Naive thymus-derived CD4-positive, alpha-beta T cell (primary cell): ENCODE measurements at regions not wholly inside any gene's neighbourhood (a gene's known extent, or its start where the extent isn't known, plus 50 kb on each side); places are given as distances from the start of the nearest gene placed in this dataset.
A peak's percentile ranks its signal among the peaks of the same experiment; 100 is the strongest.
"Not testable (repeated sequence)": the region's sequence is repeated elsewhere in the genome, so short reads cannot be mapped to it uniquely, and the experiment has no call there.

ENCODE experiments used
- ATAC-seq: fragments of 150-1000 bp; cut with Tn5 transposase; 2 replicates; pipeline ENCODE4 v1.10.0; 2021; ENCODE audit warnings: mild to moderate bottlenecking, moderate library complexity
- CTCF ChIA-PET: fragments of 350-600 bp; sonication (Branson Sonifier 250); formaldehyde crosslinking; loops from one replicate; lab custom pipeline; 2021; ENCODE audit warnings: antibody characterized with exemption; lab: Charles Lee
- POLR2A ChIA-PET: fragments of 350-600 bp; sonication (Branson Sonifier 250); formaldehyde crosslinking; loops from one replicate; lab custom pipeline; 2021; ENCODE audit warnings: antibody characterized with exemption, inconsistent platforms; lab: Charles Lee
- DNase-seq, 9 donors: peaks; one replicate each; pipeline versions ENCODE4 v3.0.0 to v3.0.0-alpha.2; 2020 to 2022; ENCODE audit warnings: mixed read lengths in 1 of 9
- H3K27ac ChIP-seq: one replicate; pipeline ENCODE4 v1.7.0; 2013; ENCODE audit warnings: mild to moderate bottlenecking, low read depth, low read length, moderate library complexity
- H3K27me3 ChIP-seq, 2 donors: one replicate each; pipeline ENCODE4 v1.7.0; 2013; ENCODE audit warnings: low read length in 2 of 2, mild to moderate bottlenecking in 2 of 2, moderate library complexity in 2 of 2; ENCODE audit not compliant: control insufficient read depth in 2 of 2, insufficient read depth in 2 of 2
- H3K36me3 ChIP-seq, 3 experiments: 1 replicate in 2 of 3; 2 replicates in 1 of 3; pipeline ENCODE4 v1.7.0; 2013; ENCODE audit warnings: low read length in 3 of 3, mild to moderate bottlenecking in 3 of 3, moderate library complexity in 1 of 3; ENCODE audit not compliant: insufficient read depth in 3 of 3, control insufficient read depth in 2 of 3
- H3K4me1 ChIP-seq, 2 donors: one replicate each; pipeline ENCODE4 v1.7.0; 2013; ENCODE audit warnings: low read length in 2 of 2, mild to moderate bottlenecking in 2 of 2, moderate library complexity in 1 of 2; ENCODE audit not compliant: control insufficient read depth in 2 of 2, insufficient read depth in 2 of 2
- H3K4me3 ChIP-seq: 2 replicates; pipeline ENCODE4 v1.7.0; 2013; ENCODE audit warnings: mild to moderate bottlenecking, low read length
- H3K9me3 ChIP-seq, 3 experiments: 1 replicate in 2 of 3; 2 replicates in 1 of 3; pipeline ENCODE4 v1.7.0; 2013; ENCODE audit warnings: low read length in 3 of 3; ENCODE audit not compliant: control insufficient read depth in 2 of 3
- H3K27ac Mint-ChIP-seq, 9 donors: one replicate each; pipeline ENCODE4 v1.8.0; 2020 to 2022; ENCODE audit warnings: mixed read lengths in 9 of 9, mild to moderate bottlenecking in 8 of 9, moderate library complexity in 5 of 9, inconsistent platforms in 2 of 9
- H3K27me3 Mint-ChIP-seq, 5 donors: one replicate each; pipeline ENCODE4 v1.8.0; 2021 to 2022; ENCODE audit warnings: mixed read lengths in 5 of 5, mild to moderate bottlenecking in 1 of 5
- H3K36me3 Mint-ChIP-seq, 5 donors: one replicate each; pipeline ENCODE4 v1.8.0; 2020 to 2022; ENCODE audit warnings: mixed read lengths in 5 of 5, mild to moderate bottlenecking in 3 of 5, inconsistent platforms in 1 of 5
- H3K4me1 Mint-ChIP-seq, 7 donors: one replicate each; pipeline ENCODE4 v1.8.0; 2020 to 2022; ENCODE audit warnings: mixed read lengths in 7 of 7, mild to moderate bottlenecking in 3 of 7, inconsistent platforms in 1 of 7
- H3K4me3 Mint-ChIP-seq, 10 donors: one replicate each; pipeline ENCODE4 v1.8.0; 2020 to 2022; ENCODE audit warnings: mild to moderate bottlenecking in 10 of 10, mixed read lengths in 10 of 10, moderate library complexity in 6 of 10, inconsistent platforms in 2 of 10
- H3K9me3 Mint-ChIP-seq, 11 donors: one replicate each; pipeline ENCODE4 v1.8.0; 2020 to 2022; ENCODE audit warnings: mixed read lengths in 11 of 11, mild to moderate bottlenecking in 4 of 11, inconsistent platforms in 1 of 11, moderate library complexity in 1 of 11
- intact Hi-C, 2 donors: fragments of 100-400 bp; cut with micrococcal nuclease; formaldehyde crosslinking; loops; one replicate each; pipeline ENCODE4 v1.15.1; 2023

DNA sequence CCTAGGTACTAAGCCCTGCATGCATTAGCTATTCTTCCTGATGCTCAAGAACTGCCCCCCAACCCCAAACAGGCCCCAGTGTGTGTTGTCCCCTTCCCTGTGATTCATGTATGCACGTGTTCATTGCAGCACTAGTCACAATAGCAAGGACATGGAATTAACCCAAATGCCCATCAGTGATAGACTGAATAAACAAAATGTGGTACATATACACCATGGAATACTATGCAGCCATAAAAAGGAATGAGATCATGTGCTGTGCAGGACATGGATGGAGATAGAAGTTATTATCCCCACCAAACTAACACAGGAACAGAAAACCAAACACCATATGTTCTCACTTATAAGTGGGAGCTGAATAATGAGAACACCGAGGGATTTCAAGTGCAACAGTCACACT lies 214.2 kb upstream of the SLC7A11 start:
- POLR2A ChIA-PET, H3K4me1 Mint-ChIP-seq, H3K27ac Mint-ChIP-seq, intact Hi-C loops, H3K27ac ChIP-seq, H3K36me3 Mint-ChIP-seq, H3K9me3 ChIP-seq, H3K27me3 ChIP-seq, H3K36me3 ChIP-seq, H3K4me3 Mint-ChIP-seq, H3K4me1 ChIP-seq, DNase-seq, CTCF ChIA-PET, H3K27me3 Mint-ChIP-seq, H3K4me3 ChIP-seq, ATAC-seq: not testable (repeated sequence)
- peaks cover 0 to 13% (median 5%) of the 10 kb centered on the region in 11 donors for H3K9me3 Mint-ChIP-seq

- no peaks in the 10 kb centered on the region for H3K4me1 Mint-ChIP-seq
- ChIA-PET POLR2A (no interaction called here), CTCF (no interaction called here)
- Histone ChIP-seq H3K4me1 (no peaks in the 10 kb centered on the region), H3K4me3 (no peak overlapping the region), H3K9me3 (no peaks in the 10 kb centered on the region), H3K27ac (no peak overlapping the region), H3K36me3 (no peaks in the 10 kb centered on the region), H3K27me3 (no peaks in the 10 kb centered on the region)
- no peak for ATAC-seq
- no peak overlapping the region for H3K27ac Mint-ChIP-seq
- intact Hi-C loops, result no loop called here
- H3K9me3 Mint-ChIP-seq, result peaks cover 0 to 13% (median 3%) of the 10 kb centered on the region in 11 donors
- no peak for DNase-seq
- no peaks in the 10 kb centered on the region for H3K36me3 Mint-ChIP-seq
- H3K27me3 Mint-ChIP-seq, result peaks cover 0 to 4% (median 0%) of the 10 kb centered on the region in 5 donors
- H3K4me3 Mint-ChIP-seq, result no peak overlapping the region
Observed at GRCh38 chr4:138455097-138455496, 212.9 kb upstream of the SLC7A11 start.

DNA sequence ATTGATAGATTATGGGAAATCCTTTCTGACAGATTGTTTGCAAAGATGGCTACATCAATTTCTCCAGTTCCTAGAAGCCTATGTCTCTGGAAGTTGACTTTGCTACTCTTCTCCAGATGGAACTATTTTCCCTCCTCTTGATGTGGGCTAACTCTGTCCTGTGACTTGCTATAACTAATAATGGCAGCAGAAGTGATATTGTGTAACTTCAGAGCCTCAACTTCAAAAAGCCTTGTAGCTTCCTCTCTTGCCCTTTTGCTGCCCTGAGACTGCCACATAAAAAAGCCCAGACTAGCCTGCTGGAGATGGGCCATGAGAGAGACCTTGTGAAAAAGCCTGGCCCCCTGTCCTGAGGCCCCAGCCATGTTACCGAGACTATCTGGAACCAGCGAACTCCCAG lies 210.7 kb upstream of the SLC7A11 start:
- no peak overlapping the region for H3K27ac Mint-ChIP-seq
- no peaks in the 10 kb centered on the region for H3K36me3 ChIP-seq
- H3K4me1 ChIP-seq, result no peaks in the 10 kb centered on the region
- H3K4me3 Mint-ChIP-seq, result no peak overlapping the region
- no peaks in the 10 kb centered on the region for H3K4me1 Mint-ChIP-seq
- DNase-seq (no peak), ATAC-seq (peak; percentile 26)
- peaks cover 0 to 12% (median 4%) of the 10 kb centered on the region in 11 donors for H3K9me3 Mint-ChIP-seq
- H3K9me3 ChIP-seq, result no peaks in the 10 kb centered on the region
- POLR2A ChIA-PET, result no interaction called here
- CTCF ChIA-PET, result no interaction called here
- intact Hi-C loops, result no loop called here
- no peaks in the 10 kb centered on the region for H3K36me3 Mint-ChIP-seq
- H3K4me3 ChIP-seq, result no peak overlapping the region
- no peaks in the 10 kb centered on the region for H3K27me3 ChIP-seq
- H3K27me3 Mint-ChIP-seq, result peaks cover 0 to 4% (median 0%) of the 10 kb centered on the region in 5 donors
- H3K27ac ChIP-seq, result no peak overlapping the region

- Histone ChIP-seq H3K9me3 (no peaks in the 10 kb centered on the region), H3K36me3 (no peaks in the 10 kb centered on the region), H3K4me1 (no peaks in the 10 kb centered on the region), H3K27me3 (no peaks in the 10 kb centered on the region), H3K4me3 (no peak overlapping the region), H3K27ac (no peak overlapping the region)
- intact Hi-C loops, result no loop called here
- H3K27me3 Mint-ChIP-seq, result peaks cover 0 to 4% (median 0%) of the 10 kb centered on the region in 5 donors
- no peaks in the 10 kb centered on the region for H3K4me1 Mint-ChIP-seq
- ChIA-PET POLR2A (no interaction called here), CTCF (no interaction called here)
- DNase-seq (no peak), ATAC-seq (no peak)
- H3K4me3 Mint-ChIP-seq, result no peak overlapping the region
- H3K27ac Mint-ChIP-seq, result no peak overlapping the region
- peaks cover 0 to 12% (median 3%) of the 10 kb centered on the region in 11 donors for H3K9me3 Mint-ChIP-seq
- H3K36me3 Mint-ChIP-seq, result no peaks in the 10 kb centered on the region
Observed at GRCh38 chr4:138451276-138451663, 209.1 kb upstream of the SLC7A11 start.

GRCh38 chr4:138450546-138451275 lies 208.6 kb upstream of the SLC7A11 start:
- ATAC-seq (no peak), DNase-seq (no peak)
- POLR2A ChIA-PET, result no interaction called here
- H3K9me3 Mint-ChIP-seq, result peaks cover 0 to 9% (median 2%) of the 10 kb centered on the region in 11 donors
- CTCF ChIA-PET, result no interaction called here
- H3K27ac Mint-ChIP-seq, result no peak overlapping the region
- H3K36me3 Mint-ChIP-seq, result no peaks in the 10 kb centered on the region
- Histone ChIP-seq H3K4me3 (no peak overlapping the region), H3K27ac (no peak overlapping the region), H3K9me3 (no peaks in the 10 kb centered on the region), H3K27me3 (no peaks in the 10 kb centered on the region), H3K36me3 (no peaks in the 10 kb centered on the region), H3K4me1 (no peaks in the 10 kb centered on the region)
- no peak overlapping the region for H3K4me3 Mint-ChIP-seq
- H3K27me3 Mint-ChIP-seq, result peaks cover 0 to 3% (median 0%) of the 10 kb centered on the region in 5 donors
- intact Hi-C loops, result no loop called here
- no peaks in the 10 kb centered on the region for H3K4me1 Mint-ChIP-seq

DNA sequence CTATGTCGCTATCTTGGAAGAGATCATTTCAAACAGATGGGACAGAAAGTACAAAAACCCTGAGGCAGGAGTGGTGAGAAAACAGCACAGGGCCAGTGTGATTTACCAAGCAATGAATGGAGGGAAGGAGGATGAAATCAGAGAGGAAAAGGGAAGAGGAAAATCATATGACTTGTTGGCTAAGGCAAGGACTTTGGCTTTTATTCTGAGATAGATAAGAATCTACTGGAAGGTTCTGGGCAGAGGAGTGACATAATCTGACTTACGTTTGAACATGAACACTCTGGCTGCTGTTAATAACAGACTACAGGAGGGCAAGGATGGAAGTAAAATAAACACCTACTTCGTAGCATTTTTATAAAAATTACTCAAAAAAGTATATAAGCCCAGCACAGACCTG lies 207.8 kb upstream of the SLC7A11 start:
- Histone ChIP-seq H3K36me3 (no peaks in the 10 kb centered on the region), H3K27ac (no peak overlapping the region), H3K9me3 (no peaks in the 10 kb centered on the region), H3K4me3 (no peak overlapping the region), H3K4me1 (no peaks in the 10 kb centered on the region), H3K27me3 (no peaks in the 10 kb centered on the region)
- Mint-ChIP-seq H3K4me1 (no peaks in the 10 kb centered on the region), H3K4me3 (no peak overlapping the region), H3K27ac (no peak overlapping the region), H3K27me3 (no peaks in the 10 kb centered on the region), H3K36me3 (no peaks in the 10 kb centered on the region), H3K9me3 (peaks cover 0 to 7% (median 0%) of the 10 kb centered on the region in 11 donors)
- ATAC-seq (no peak), DNase-seq (no peak)
- intact Hi-C loops, result no loop called here
- ChIA-PET POLR2A (no interaction called here), CTCF (no interaction called here)

DNA sequence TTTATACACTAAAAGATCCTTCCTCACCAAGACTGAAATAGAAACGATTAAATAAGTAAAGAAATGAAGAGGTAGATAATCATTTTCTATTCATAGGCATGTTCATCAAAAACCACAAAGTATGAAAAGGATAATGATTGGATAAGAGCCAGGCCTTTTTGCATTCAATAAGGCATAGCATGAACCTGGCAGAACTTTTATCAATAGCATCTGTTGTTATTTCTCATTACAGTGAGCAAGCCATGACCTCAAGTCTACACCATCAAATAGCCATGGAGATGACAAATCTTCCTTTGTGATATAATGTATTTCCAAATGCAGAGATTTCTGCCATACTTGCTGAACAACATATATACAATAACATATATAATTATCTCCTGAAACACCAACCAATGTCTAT lies 206.0 kb upstream of the SLC7A11 start:
- Histone ChIP-seq H3K36me3 (no peaks in the 10 kb centered on the region), H3K9me3 (no peaks in the 10 kb centered on the region), H3K4me3 (no peak overlapping the region), H3K27ac (no peak overlapping the region), H3K4me1 (no peaks in the 10 kb centered on the region), H3K27me3 (no peaks in the 10 kb centered on the region)
- Mint-ChIP-seq H3K9me3 (peaks cover 0 to 6% (median 2%) of the 10 kb centered on the region in 11 donors), H3K4me1 (no peaks in the 10 kb centered on the region), H3K27ac (no peak overlapping the region), H3K27me3 (no peaks in the 10 kb centered on the region), H3K36me3 (no peaks in the 10 kb centered on the region), H3K4me3 (no peak overlapping the region)
- CTCF ChIA-PET, result no interaction called here
- DNase-seq, result no peak
- intact Hi-C loops, result no loop called here
- ATAC-seq, result no peak
- POLR2A ChIA-PET, result no interaction called here
